LNCaP clone FGC (cell line): ENCODE measurements at regions not wholly inside any gene's neighbourhood (a gene's known extent, or its start where the extent isn't known, plus 50 kb on each side); places are given as distances from the start of the nearest gene placed in this dataset.
"Not testable (repeated sequence)": the region's sequence is repeated elsewhere in the genome, so short reads cannot be mapped to it uniquely, and the experiment has no call there.

ENCODE experiments used
- DNase-seq: peaks from one replicate; pipeline ENCODE4 v3.0.0-alpha.2; 2011; ENCODE audit warnings: low read depth
- H3K4me3 ChIP-seq: 2 replicates; pipeline ENCODE4 v1.5.1; 2011; ENCODE audit warnings: mild to moderate bottlenecking, low read depth, low read length, control low read depth
- TF ChIP-seq, protein P1 (sequence below): IDR thresholded peaks from 2 replicates; pipeline ENCODE4 v1.5.1; 2012; ENCODE audit warnings: mild to moderate bottlenecking; ENCODE audit not compliant: control insufficient read depth, insufficient read depth; ENCODE audit errors: extremely low read depth

DNA sequence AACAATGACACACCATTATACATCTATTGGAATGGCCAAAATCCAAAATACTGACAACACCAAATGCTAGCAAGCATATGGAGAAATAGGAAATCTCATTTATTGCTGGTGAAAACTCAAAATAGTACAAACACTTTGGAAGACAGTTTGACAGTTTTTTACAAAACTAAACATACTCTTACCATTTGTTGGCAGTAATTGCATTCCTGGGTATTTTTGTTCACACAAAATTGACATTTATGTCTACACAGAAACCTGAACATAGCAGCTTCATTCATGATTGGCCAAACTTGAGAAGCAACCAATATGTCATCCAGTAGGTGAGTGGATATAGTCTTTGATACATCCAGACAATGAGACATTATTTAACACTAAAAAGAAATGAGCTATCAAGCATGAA is 489.9 kb downstream of the PLOD2 start:
- TF ChIP-seq, protein P1, sequence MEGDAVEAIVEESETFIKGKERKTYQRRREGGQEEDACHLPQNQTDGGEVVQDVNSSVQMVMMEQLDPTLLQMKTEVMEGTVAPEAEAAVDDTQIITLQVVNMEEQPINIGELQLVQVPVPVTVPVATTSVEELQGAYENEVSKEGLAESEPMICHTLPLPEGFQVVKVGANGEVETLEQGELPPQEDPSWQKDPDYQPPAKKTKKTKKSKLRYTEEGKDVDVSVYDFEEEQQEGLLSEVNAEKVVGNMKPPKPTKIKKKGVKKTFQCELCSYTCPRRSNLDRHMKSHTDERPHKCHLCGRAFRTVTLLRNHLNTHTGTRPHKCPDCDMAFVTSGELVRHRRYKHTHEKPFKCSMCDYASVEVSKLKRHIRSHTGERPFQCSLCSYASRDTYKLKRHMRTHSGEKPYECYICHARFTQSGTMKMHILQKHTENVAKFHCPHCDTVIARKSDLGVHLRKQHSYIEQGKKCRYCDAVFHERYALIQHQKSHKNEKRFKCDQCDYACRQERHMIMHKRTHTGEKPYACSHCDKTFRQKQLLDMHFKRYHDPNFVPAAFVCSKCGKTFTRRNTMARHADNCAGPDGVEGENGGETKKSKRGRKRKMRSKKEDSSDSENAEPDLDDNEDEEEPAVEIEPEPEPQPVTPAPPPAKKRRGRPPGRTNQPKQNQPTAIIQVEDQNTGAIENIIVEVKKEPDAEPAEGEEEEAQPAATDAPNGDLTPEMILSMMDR = no peak
- no peak for DNase-seq
- H3K4me3 ChIP-seq = no peak overlapping the region

DNA sequence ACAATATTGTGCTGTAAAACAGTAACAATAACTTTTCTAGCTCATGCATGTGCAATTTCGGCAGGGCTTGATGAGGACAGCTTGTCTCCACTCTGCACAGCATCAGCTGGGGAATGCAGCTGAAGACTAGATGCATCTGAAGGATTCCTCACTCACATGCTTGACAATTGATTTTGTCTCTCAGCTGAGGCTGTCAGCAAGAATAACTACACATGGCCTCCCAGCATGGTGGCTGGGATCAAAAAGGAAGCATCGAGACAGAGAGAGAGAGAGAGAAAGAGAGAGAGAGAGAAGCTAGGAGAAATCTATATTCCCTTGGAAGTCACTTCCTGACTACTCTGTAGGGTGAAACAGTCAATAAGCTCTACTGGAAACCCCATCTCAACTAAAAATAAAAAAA is 487.1 kb downstream of the PLOD2 start:
- no peak for DNase-seq
- no peak overlapping the region for H3K4me3 ChIP-seq
- TF ChIP-seq, protein P1 = no peak

DNA sequence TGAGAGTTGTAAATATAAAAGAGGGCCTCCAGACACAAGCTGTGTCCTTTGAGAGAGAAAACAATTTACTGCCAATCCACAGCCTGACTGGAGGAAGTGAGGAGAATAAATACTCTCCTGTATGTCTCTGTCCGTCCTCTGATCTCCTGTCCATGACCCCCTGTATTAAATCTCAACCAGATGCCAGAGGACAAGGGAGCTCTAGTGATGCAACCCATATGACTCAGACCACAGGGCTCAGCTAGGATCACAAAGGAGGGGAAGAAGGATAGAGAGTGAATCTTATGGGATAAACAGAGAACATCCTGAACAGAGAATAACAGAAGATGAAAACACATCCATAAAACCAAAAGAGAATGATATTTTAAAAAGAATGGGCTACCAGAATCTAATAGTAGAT is 482.6 kb downstream of the PLOD2 start:
- TF ChIP-seq, protein P1 = no peak
- DNase-seq = no peak
- H3K4me3 ChIP-seq = no peak overlapping the region

DNA sequence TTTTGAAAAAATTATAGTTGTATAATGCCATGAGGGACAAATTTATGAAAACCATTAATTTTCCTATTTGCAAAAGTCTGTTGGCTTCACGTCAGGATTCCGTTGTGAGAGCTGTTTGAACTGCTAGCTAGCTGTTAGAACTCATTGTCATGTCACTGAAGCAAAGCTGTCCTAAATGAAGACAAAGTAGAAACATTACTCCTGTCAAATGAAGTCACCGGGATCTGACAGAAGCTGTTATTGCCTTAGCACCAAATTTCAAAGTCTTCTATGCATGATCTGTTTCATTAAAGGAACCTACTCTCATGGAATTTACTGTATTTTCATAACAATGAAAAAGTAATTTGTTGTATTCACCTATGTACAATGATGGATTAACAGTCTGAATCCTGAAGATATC is 479.8 kb downstream of the PLOD2 start:
- DNase-seq = no peak
- TF ChIP-seq, protein P1 = no peak
- H3K4me3 ChIP-seq = no peak overlapping the region

DNA sequence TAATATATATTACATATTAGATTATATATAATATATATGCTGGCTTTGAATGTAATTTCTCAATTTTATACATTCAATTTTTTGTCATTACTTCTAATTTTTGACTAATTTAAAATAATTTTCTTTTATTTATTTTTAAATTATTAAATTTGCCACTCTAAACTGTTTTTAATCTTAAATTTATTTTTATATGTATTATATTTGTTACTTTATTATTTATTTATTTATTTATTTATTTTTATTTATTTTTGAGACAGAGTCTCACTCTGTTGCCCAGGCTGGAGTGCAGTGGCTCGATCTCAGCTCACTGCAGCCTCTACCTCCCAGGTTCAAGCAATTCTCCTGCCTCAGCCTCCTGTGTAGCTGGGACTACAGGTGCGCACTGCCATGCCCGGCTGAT is 473.0 kb downstream of the PLOD2 start:
- not testable (repeated sequence) for DNase-seq, H3K4me3 ChIP-seq

DNA sequence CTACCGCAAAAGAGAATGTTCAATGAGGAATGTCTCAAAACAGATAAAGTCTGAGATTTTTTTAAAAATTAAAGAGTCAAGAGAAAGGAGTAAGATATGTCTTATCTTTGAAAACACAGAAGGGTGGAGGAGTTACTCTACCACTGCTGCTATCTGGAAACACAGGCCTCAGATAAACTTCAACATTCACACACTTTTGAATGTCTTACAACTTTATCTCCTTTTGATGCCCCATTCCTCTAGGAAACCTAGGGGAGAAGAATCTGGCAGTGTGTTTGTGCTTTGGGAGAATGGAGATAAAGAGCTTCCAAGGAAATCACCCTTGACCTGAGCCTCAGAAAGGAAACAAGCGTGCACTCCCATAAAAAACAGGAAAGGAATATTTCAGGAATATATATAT is 468.2 kb downstream of the PLOD2 start:
- TF ChIP-seq, protein P1 = no peak
- DNase-seq = no peak

DNA sequence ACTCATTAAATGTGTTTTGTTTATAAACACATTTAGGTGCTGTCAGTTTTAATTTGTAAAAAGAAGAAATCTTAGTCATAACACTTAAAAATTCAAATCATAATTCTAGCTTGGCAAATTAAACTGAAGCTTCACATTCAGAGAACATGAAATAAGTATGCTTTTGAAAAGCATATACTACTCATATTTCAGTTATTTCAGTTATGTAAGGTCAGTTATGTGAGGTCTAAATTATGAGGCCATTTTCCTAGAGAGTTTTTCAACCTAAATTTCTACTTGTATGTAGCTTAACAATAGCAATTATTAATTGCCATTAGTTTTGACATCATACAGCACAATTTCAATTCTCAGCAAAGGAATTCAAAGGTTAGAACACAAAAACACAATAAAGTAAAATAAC is 465.0 kb downstream of the PLOD2 start:
- TF ChIP-seq, protein P1 = no peak
- no peak for DNase-seq
- H3K4me3 ChIP-seq = no peak overlapping the region

More for the DNA sequence above, 468.2 kb downstream of the PLOD2 start:
- no peak overlapping the region for H3K4me3 ChIP-seq

DNA sequence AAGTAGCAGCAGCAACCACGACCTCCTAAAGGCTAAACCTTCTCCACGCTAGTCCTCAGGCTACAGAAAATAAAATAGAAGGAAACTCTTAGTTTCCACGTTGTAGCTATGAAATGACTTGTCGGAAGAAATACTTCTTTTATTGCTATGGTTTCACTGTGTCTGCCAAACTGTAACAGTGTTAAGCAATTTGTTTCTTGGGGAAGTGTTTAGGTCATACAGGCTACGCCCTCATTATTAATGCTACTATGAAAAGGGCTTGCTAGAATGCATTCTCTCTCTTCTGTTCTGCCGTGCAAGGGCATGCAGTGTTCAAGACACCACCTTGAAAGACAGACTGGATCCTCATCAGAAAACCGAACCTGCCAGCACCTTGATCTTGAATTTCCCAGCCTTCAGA is 462.7 kb downstream of the PLOD2 start:
- TF ChIP-seq, protein P1 = no peak
- H3K4me3 ChIP-seq = no peak overlapping the region
- DNase-seq = no peak
